IMR-90 (cell line): ENCODE measurements at regions not wholly inside any gene's neighbourhood (a gene's known extent, or its start where the extent isn't known, plus 50 kb on each side); places are given as distances from the start of the nearest gene placed in this dataset.

ENCODE experiments used
- ATAC-seq: fragments of 200-7000 bp; cut with Tn5 transposase; 2 replicates; pipeline ENCODE4 v1.9.1; 2020; ENCODE audit warnings: low read depth, mild to moderate bottlenecking, moderate library complexity
- BruUV-seq: library from RNA; stranded (reverse); fragments of 400-500 nt; replicated peaks from 2 replicates; lab custom pipeline; 2021; lab: Mats Ljungman, UMichigan
- CTCF ChIA-PET: fragments of 300-600 bp; formaldehyde crosslinking; extraction: SDS; loops from one replicate; lab custom pipeline; 2021; ENCODE audit warnings: antibody characterized with exemption; lab: Yijun Ruan, JAX
- POLR2A ChIA-PET: fragments of 300-600 bp; sonication (Branson Sonifier 250); formaldehyde crosslinking; loops from one replicate; lab custom pipeline; 2022; ENCODE audit warnings: antibody characterized with exemption; ENCODE audit not compliant: unreplicated experiment; lab: Charles Lee
- DNase-seq: peaks from one replicate; pipeline ENCODE4 v3.0.0; 2013
- H2AFZ ChIP-seq: replicated peaks from 2 replicates; pipeline ENCODE3; 2013; ENCODE audit warnings: low read length, mild to moderate bottlenecking; ENCODE audit not compliant: poor library complexity
- H2AK5ac ChIP-seq: 2 replicates; pipeline ENCODE4 v1.6.1; 2013; ENCODE audit warnings: low read depth, low read length, inconsistent platforms
- H2AK9ac ChIP-seq: replicated peaks from 2 replicates; pipeline ENCODE3; 2013; ENCODE audit warnings: mild to moderate bottlenecking, low read depth, low read length, moderate library complexity; ENCODE audit not compliant: poor library complexity
- H2BK120ac ChIP-seq: 2 replicates; pipeline ENCODE4 v1.6.1; 2013; ENCODE audit warnings: low read depth, low read length, inconsistent platforms
- H2BK15ac ChIP-seq: 3 replicates; pipeline ENCODE4 v1.6.1; 2013; ENCODE audit warnings: low read depth, low read length, inconsistent platforms
- H2BK20ac ChIP-seq: 2 replicates; pipeline ENCODE4 v1.6.1; 2013; ENCODE audit warnings: low read depth, mild to moderate bottlenecking, inconsistent platforms, low read length, moderate library complexity
- H2BK5ac ChIP-seq: 2 replicates; pipeline ENCODE4 v1.6.1; 2013; ENCODE audit warnings: mild to moderate bottlenecking, low read depth, low read length, inconsistent platforms; ENCODE audit not compliant: poor library complexity, severe bottlenecking
- H3K14ac ChIP-seq: replicated peaks from 2 replicates; pipeline ENCODE4 v1.6.1; 2013; ENCODE audit warnings: low read depth, low read length, inconsistent platforms
- H3K18ac ChIP-seq: 2 replicates; pipeline ENCODE4 v1.6.1; 2013; ENCODE audit warnings: low read depth, low read length, control low read depth
- H3K23ac ChIP-seq: 2 replicates; pipeline ENCODE4 v1.6.1; 2013; ENCODE audit warnings: low read depth, low read length, inconsistent platforms
- H3K27ac ChIP-seq: 2 replicates; pipeline ENCODE4 v1.5.1; 2013; ENCODE audit warnings: mild to moderate bottlenecking, control low read depth, low read length; ENCODE audit not compliant: insufficient read depth
- H3K27me3 ChIP-seq: 2 replicates; pipeline ENCODE4 v1.6.1; 2013; ENCODE audit warnings: low read length; ENCODE audit not compliant: control insufficient read depth, insufficient read depth
- H3K36me3 ChIP-seq: 2 replicates; pipeline ENCODE4 v1.6.1; 2013; ENCODE audit warnings: low read length, mixed read lengths; ENCODE audit not compliant: control insufficient read depth, insufficient read depth
- H3K4ac ChIP-seq: 2 replicates; pipeline ENCODE4 v1.6.1; 2013; ENCODE audit warnings: low read depth, low read length, inconsistent platforms
- H3K4me1 ChIP-seq: 2 replicates; pipeline ENCODE4 v1.6.1; 2013; ENCODE audit warnings: low read length, mixed read lengths; ENCODE audit not compliant: control insufficient read depth, insufficient read depth
- H3K4me2 ChIP-seq: 2 replicates; pipeline ENCODE4 v1.6.1; 2013; ENCODE audit warnings: low read depth, mild to moderate bottlenecking, control low read depth, low read length, moderate library complexity
- H3K4me3 ChIP-seq: 2 replicates; pipeline ENCODE4 v1.5.1; 2013; ENCODE audit warnings: low read depth, mild to moderate bottlenecking, control low read depth, low read length, moderate library complexity; ENCODE audit not compliant: insufficient read depth
- H3K56ac ChIP-seq: 2 replicates; pipeline ENCODE4 v1.6.1; 2013; ENCODE audit warnings: low read length, inconsistent platforms; ENCODE audit not compliant: insufficient read depth; ENCODE audit errors: extremely low read depth
- H3K79me1 ChIP-seq, 2 experiments: 2 replicates each; pipeline ENCODE4 v1.6.1; 2013; ENCODE audit warnings: low read length in 2 of 2, inconsistent platforms in 1 of 2, low read depth in 1 of 2
- H3K9ac ChIP-seq: 2 replicates; pipeline ENCODE4 v1.6.1; 2013; ENCODE audit warnings: low read depth, low read length, control low read depth
- H3K9me1 ChIP-seq: 2 replicates; pipeline ENCODE4 v1.6.1; 2013; ENCODE audit warnings: low read length, inconsistent platforms; ENCODE audit not compliant: insufficient read depth
- H3K9me3 ChIP-seq: 2 replicates; pipeline ENCODE4 v1.6.1; 2013; ENCODE audit warnings: low read length; ENCODE audit not compliant: control insufficient read depth, insufficient read depth
- H4K20me1 ChIP-seq: 2 replicates; pipeline ENCODE4 v1.6.1; 2013; ENCODE audit warnings: low read length, inconsistent platforms; ENCODE audit not compliant: insufficient read depth
- H4K5ac ChIP-seq: 2 replicates; pipeline ENCODE4 v1.6.1; 2013; ENCODE audit warnings: mild to moderate bottlenecking, low read depth, low read length, control low read depth
- H4K8ac ChIP-seq, 2 experiments: 2 replicates each; pipeline ENCODE4 v1.6.1; 2013; ENCODE audit warnings: low read depth in 2 of 2, low read length in 2 of 2, control low read depth in 1 of 2, inconsistent platforms in 1 of 2
- H4K91ac ChIP-seq: 2 replicates; pipeline ENCODE4 v1.6.1; 2013; ENCODE audit warnings: low read depth, low read length, inconsistent platforms; ENCODE audit not compliant: insufficient read depth
- CTCF ChIP-seq: conservative IDR thresholded peaks from 2 replicates; pipeline ENCODE4 v1.5.1; 2012; ENCODE audit warnings: mild to moderate bottlenecking, low read depth, low read length, improper control_type of control experiment
- ELK1 ChIP-seq: fragments of 150-350 bp; IDR thresholded peaks from 2 replicates; pipeline ENCODE4 v1.6.1; 2016; ENCODE audit warnings: low read depth, mild to moderate bottlenecking, low read length, moderate library complexity, borderline replicate concordance
- RCOR1 ChIP-seq: IDR thresholded peaks from 2 replicates; pipeline ENCODE4 v1.6.1; 2012; ENCODE audit warnings: mild to moderate bottlenecking, low read length, improper control_type of control experiment; ENCODE audit not compliant: insufficient replicate concordance
- WGBS, 2 experiments: methylation state at CpG; one replicate each; pipeline versions ENCODE4 v1.1.5 to v1.1.7; 2013; ENCODE audit warnings: missing lambda C conversion rate in 2 of 2; ENCODE audit not compliant: insufficient read length in 1 of 2; ENCODE audit errors: extremely low coverage in 2 of 2; 5-methylcytosine and 5-hydroxymethylcytosine counted together
- dilution Hi-C: fragments of 300-500 bp; cut with HindIII; formaldehyde crosslinking; loops from one replicate; pipeline ENCODE4 v1.14.3; 2018; ENCODE audit warnings: low sequenced_read_pairs; ENCODE audit not compliant: unreplicated experiment
- in situ Hi-C: fragments of 300-500 bp; cut with MboI; formaldehyde crosslinking; loops from 3 replicates; pipeline ENCODE4 v1.14.3; 2019; ENCODE audit warnings: low sequenced_read_pairs, inconsistent platforms, mixed read lengths
- intact Hi-C: fragments of 100-400 bp; cut with micrococcal nuclease; formaldehyde crosslinking; loops from 2 replicates; pipeline ENCODE4 v1.10.0; 2022

GRCh38 chr5:167451076-167451475 is 840.4 kb upstream of the WWC1 start:
- no peaks in the 10 kb centered on the region for H3K79me1 ChIP-seq
- no peak overlapping the region for H3K4me3 ChIP-seq
- H2BK15ac ChIP-seq: no peak overlapping the region
- H2AFZ ChIP-seq: no peak overlapping the region
- no peak overlapping the region for H3K27ac ChIP-seq
- H2BK5ac ChIP-seq: no peak overlapping the region
- H3K9me3 ChIP-seq: no peaks in the 10 kb centered on the region
- H3K4me1 ChIP-seq: no peaks in the 10 kb centered on the region
- no peak overlapping the region for H3K4me2 ChIP-seq
- POLR2A ChIA-PET: no interaction called here
- no peak overlapping the region for H2BK20ac ChIP-seq
- CTCF ChIA-PET: no interaction called here
- intact Hi-C loops (no loop called here), in situ Hi-C loops (no loop called here), dilution Hi-C loops (no loop called here)
- DNase-seq: no peak
- no peak overlapping the region for H3K9ac ChIP-seq
- H4K8ac ChIP-seq: no peak overlapping the region
- no peak overlapping the region for H2AK9ac ChIP-seq
- no peak for ATAC-seq
- no peak overlapping the region for H3K56ac ChIP-seq
- H4K5ac ChIP-seq: no peak overlapping the region
- H4K91ac ChIP-seq: no peak overlapping the region
- H3K4ac ChIP-seq: no peak overlapping the region
- H3K18ac ChIP-seq: no peak overlapping the region
- 60% methylated on average over 3 of the region's 7 CpGs; no CpG with 5 or more reads in 1 of the 2 experiments for WGBS, 2 experiments
- H2AK5ac ChIP-seq: no peak overlapping the region
- no peaks in the 10 kb centered on the region for H3K9me1 ChIP-seq
- TF ChIP-seq CTCF: no peak
- TF ChIP-seq RCOR1: no peak
- no peak for TF ChIP-seq ELK1
- H3K27me3 ChIP-seq: no peaks in the 10 kb centered on the region
- H2BK120ac ChIP-seq: no peak overlapping the region
- no peak overlapping the region for H3K14ac ChIP-seq
- no peak overlapping the region for H3K23ac ChIP-seq
- no TSS peak for BruUV-seq
- no peaks in the 10 kb centered on the region for H3K36me3 ChIP-seq
- H4K20me1 ChIP-seq: no peaks in the 10 kb centered on the region
